HEK293 (cell line): ENCODE measurements at regions not wholly inside any gene's neighbourhood (a gene's known extent, or its start where the extent isn't known, plus 50 kb on each side); places are given as distances from the start of the nearest gene placed in this dataset.

Source experiments
- CTCF ChIA-PET: fragments of 350-600 bp; formaldehyde crosslinking; extraction: SDS; loops from one replicate; lab custom pipeline; 2021; ENCODE audit warnings: antibody characterized with exemption; lab: Yijun Ruan, JAX
- POLR2A ChIA-PET: fragments of 300-600 bp; formaldehyde crosslinking; extraction: SDS; loops from one replicate; lab custom pipeline; 2020; ENCODE audit warnings: antibody characterized with exemption, inconsistent platforms; lab: Yijun Ruan, JAX
- H3K27ac ChIP-seq: fragments of 200-500 bp; sonication (Bioruptor generic); 2 replicates; pipeline ENCODE4 v1.5.1; 2014; ENCODE audit warnings: low read depth, low read length, control low read depth, inconsistent platforms; ENCODE audit errors: extremely low read depth
- H3K36me3 ChIP-seq, 2 experiments: fragments of 200-500 bp in 1 of 2; sonication (Bioruptor generic) in 1 of 2; 1 replicate in 1 of 2; 2 replicates in 1 of 2; pipeline ENCODE4 v1.5.1; 2014 to 2017; ENCODE audit warnings: inconsistent platforms in 2 of 2, low read length in 2 of 2; ENCODE audit not compliant: control insufficient read depth in 2 of 2, insufficient read depth in 1 of 2
- H3K4me1 ChIP-seq: fragments of 200-500 bp; sonication (Bioruptor generic); 2 replicates; pipeline ENCODE4 v1.5.1; 2014; ENCODE audit warnings: mild to moderate bottlenecking, low read length, inconsistent platforms; ENCODE audit not compliant: control insufficient read depth, insufficient read depth
- H3K4me3 ChIP-seq: 2 replicates; pipeline ENCODE4 v1.5.1; 2011; ENCODE audit warnings: low read depth, mild to moderate bottlenecking, control low read depth, low read length, moderate library complexity
- H3K9me3 ChIP-seq: fragments of 200-500 bp; sonication (Bioruptor generic); 2 replicates; pipeline ENCODE4 v1.5.1; 2014; ENCODE audit warnings: low read depth, low read length, inconsistent platforms; ENCODE audit not compliant: control insufficient read depth, insufficient read depth
- HOXA7 ChIP-seq: sonication (generic); formaldehyde crosslinking; IDR thresholded peaks from 2 replicates; pipeline ENCODE4 v1.8.1; 2022; ENCODE audit warnings: missing genetic modification reagents, borderline replicate concordance
- HOXD13 ChIP-seq: sonication (generic); formaldehyde crosslinking; IDR thresholded peaks from 2 replicates; pipeline ENCODE4 v1.8.0; 2022; ENCODE audit warnings: missing genetic modification reagents, borderline replicate concordance
- INSM2 ChIP-seq: fragments of 450-650 bp; formaldehyde crosslinking; IDR thresholded peaks from 2 replicates; pipeline ENCODE4 v1.5.1; 2016; ENCODE audit warnings: missing biosample characterization, missing genetic modification characterization
- KLF9 ChIP-seq: fragments of 450-650 bp; formaldehyde crosslinking; IDR thresholded peaks from 2 replicates; pipeline ENCODE4 v1.5.1; 2016; ENCODE audit warnings: missing biosample characterization, missing genetic modification characterization, low read depth
- MYNN ChIP-seq: fragments of 450-650 bp; formaldehyde crosslinking; IDR thresholded peaks from 2 replicates; pipeline ENCODE4 v1.5.1; 2016; ENCODE audit warnings: missing biosample characterization, missing genetic modification characterization, borderline replicate concordance
- PRDM6 ChIP-seq: fragments of 450-650 bp; formaldehyde crosslinking; IDR thresholded peaks from 2 replicates; pipeline ENCODE4 v1.5.1; 2017; ENCODE audit warnings: missing biosample characterization, missing genetic modification characterization
- RBAK ChIP-seq: fragments of 450-650 bp; formaldehyde crosslinking; IDR thresholded peaks from 2 replicates; pipeline ENCODE4 v1.5.1; 2016; ENCODE audit warnings: missing biosample characterization, missing genetic modification characterization
- SP3 ChIP-seq: fragments of 450-650 bp; formaldehyde crosslinking; IDR thresholded peaks from 2 replicates; pipeline ENCODE4 v1.5.1; 2016; ENCODE audit warnings: missing biosample characterization, missing genetic modification characterization
- TCF7L2 ChIP-seq: IDR thresholded peaks from 2 replicates; pipeline ENCODE4 v1.6.1; 2011; ENCODE audit warnings: low read depth, mild to moderate bottlenecking, inconsistent platforms, low read length, moderate library complexity, borderline replicate concordance
- ZBTB49 ChIP-seq: fragments of 450-650 bp; formaldehyde crosslinking; IDR thresholded peaks from 2 replicates; pipeline ENCODE4 v1.5.1; 2016; ENCODE audit warnings: missing biosample characterization, missing genetic modification characterization, low read depth
- ZNF114 ChIP-seq: fragments of 450-650 bp; formaldehyde crosslinking; IDR thresholded peaks from 2 replicates; pipeline ENCODE4 v1.5.0; 2017; ENCODE audit warnings: missing biosample characterization, missing genetic modification characterization
- ZNF121 ChIP-seq: fragments of 450-650 bp; formaldehyde crosslinking; IDR thresholded peaks from 2 replicates; pipeline ENCODE4 v1.5.1; 2016; ENCODE audit warnings: missing biosample characterization, missing genetic modification characterization
- ZNF473 ChIP-seq: fragments of 450-650 bp; formaldehyde crosslinking; IDR thresholded peaks from 2 replicates; pipeline ENCODE4 v1.5.1; 2017; ENCODE audit warnings: missing biosample characterization, missing genetic modification characterization
- ZNF629 ChIP-seq: fragments of 450-650 bp; formaldehyde crosslinking; IDR thresholded peaks from 2 replicates; pipeline ENCODE4 v1.5.1; 2017; ENCODE audit warnings: missing biosample characterization, missing genetic modification characterization
- ZNF660 ChIP-seq: fragments of 450-650 bp; IDR thresholded peaks from 2 replicates; pipeline ENCODE4 v1.5.1; 2018; ENCODE audit warnings: missing biosample characterization, mild to moderate bottlenecking, missing genetic modification characterization
- ZNF692 ChIP-seq: fragments of 450-650 bp; formaldehyde crosslinking; IDR thresholded peaks from 2 replicates; pipeline ENCODE4 v1.5.1; 2016; ENCODE audit warnings: missing biosample characterization, missing genetic modification characterization
- ZNF701 ChIP-seq: fragments of 450-650 bp; formaldehyde crosslinking; IDR thresholded peaks from 2 replicates; pipeline ENCODE4 v1.5.1; 2016; ENCODE audit warnings: missing biosample characterization, missing genetic modification characterization
- ZNF707 ChIP-seq: fragments of 450-650 bp; formaldehyde crosslinking; IDR thresholded peaks from 2 replicates; pipeline ENCODE4 v1.5.1; 2016; ENCODE audit warnings: missing biosample characterization, missing genetic modification characterization
- ZNF768 ChIP-seq: fragments of 450-650 bp; formaldehyde crosslinking; IDR thresholded peaks from 2 replicates; pipeline ENCODE4 v1.5.1; 2018; ENCODE audit warnings: missing biosample characterization, mild to moderate bottlenecking, missing genetic modification characterization
- ZNF777 ChIP-seq: fragments of 450-650 bp; formaldehyde crosslinking; IDR thresholded peaks from 2 replicates; pipeline ENCODE4 v1.5.1; 2017; ENCODE audit warnings: missing biosample characterization, missing genetic modification characterization, borderline replicate concordance
- ZNF785 ChIP-seq: fragments of 450-650 bp; formaldehyde crosslinking; IDR thresholded peaks from 2 replicates; pipeline ENCODE4 v1.5.1; 2016; ENCODE audit warnings: missing biosample characterization, missing genetic modification characterization
- TF ChIP-seq, protein P1 (sequence below): fragments of 450-650 bp; formaldehyde crosslinking; IDR thresholded peaks from 2 replicates; pipeline ENCODE4 v1.5.1; 2016; ENCODE audit warnings: missing biosample characterization, missing genetic modification characterization

DNA sequence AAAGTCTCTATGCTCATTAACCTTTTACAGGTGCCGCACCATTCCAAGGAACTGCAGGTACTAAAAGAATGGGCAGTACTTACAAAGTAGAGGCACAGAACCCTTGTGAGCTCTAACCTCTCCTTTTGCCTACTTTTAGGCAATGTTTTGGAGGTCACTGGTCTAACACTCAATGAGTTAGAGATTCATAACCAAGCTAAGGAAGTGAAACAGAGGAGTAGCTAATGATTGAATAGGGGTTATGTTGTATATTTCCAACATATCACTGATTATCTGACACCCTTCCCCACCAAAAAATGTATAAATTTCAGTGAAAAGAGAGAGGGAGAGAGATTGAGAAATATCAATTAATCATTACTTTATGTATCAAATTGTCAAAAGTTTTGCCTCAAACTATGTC lies 269.3 kb downstream of the PCDH7 start:
- H3K4me3 ChIP-seq = no peak overlapping the region
- no peaks in the 10 kb centered on the region for H3K4me1 ChIP-seq
- no peak overlapping the region for H3K27ac ChIP-seq
- TF ChIP-seq ZNF473 (tag by site-specific recombination) (no peak), ZNF629 (no peak), ZNF660 (tag by site-specific recombination) (no peak), ZNF114 (tag by site-specific recombination) (no peak), ZNF707 (tag by site-specific recombination) (no peak), HOXA7 (CRISPR knock-in tag) (no peak), ZBTB49 (tag by site-specific recombination) (no peak), KLF9 (tag by site-specific recombination) (no peak), RBAK (tag by site-specific recombination) (no peak), ZNF692 (tag by site-specific recombination) (no peak), TCF7L2 (no peak), ZNF768 (tag by site-specific recombination) (no peak), ZNF785 (tag by site-specific recombination) (no peak), INSM2 (no peak)
- TF ChIP-seq, protein P1, sequence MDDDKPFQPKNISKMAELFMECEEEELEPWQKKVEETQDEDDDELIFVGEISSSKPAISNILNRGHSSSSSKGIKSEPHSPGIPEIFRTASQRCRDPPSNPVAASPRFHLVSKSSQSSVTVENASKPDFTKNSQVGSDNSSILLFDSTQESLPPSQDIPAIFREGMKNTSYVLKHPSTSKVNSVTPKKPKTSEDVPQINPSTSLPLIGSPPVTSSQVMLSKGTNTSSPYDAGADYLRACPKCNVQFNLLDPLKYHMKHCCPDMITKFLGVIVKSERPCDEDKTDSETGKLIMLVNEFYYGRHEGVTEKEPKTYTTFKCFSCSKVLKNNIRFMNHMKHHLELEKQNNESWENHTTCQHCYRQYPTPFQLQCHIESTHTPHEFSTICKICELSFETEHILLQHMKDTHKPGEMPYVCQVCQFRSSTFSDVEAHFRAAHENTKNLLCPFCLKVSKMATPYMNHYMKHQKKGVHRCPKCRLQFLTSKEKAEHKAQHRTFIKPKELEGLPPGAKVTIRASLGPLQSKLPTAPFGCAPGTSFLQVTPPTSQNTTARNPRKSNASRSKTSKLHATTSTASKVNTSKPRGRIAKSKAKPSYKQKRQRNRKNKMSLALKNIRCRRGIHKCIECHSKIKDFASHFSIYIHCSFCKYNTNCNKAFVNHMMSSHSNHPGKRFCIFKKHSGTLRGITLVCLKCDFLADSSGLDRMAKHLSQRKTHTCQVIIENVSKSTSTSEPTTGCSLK (tag by site-specific recombination) = no peak
- no peaks in the 10 kb centered on the region for H3K9me3 ChIP-seq
- ChIA-PET CTCF (no interaction called here), POLR2A (no interaction called here)
- no peaks in the 10 kb centered on the region for H3K36me3 ChIP-seq

DNA sequence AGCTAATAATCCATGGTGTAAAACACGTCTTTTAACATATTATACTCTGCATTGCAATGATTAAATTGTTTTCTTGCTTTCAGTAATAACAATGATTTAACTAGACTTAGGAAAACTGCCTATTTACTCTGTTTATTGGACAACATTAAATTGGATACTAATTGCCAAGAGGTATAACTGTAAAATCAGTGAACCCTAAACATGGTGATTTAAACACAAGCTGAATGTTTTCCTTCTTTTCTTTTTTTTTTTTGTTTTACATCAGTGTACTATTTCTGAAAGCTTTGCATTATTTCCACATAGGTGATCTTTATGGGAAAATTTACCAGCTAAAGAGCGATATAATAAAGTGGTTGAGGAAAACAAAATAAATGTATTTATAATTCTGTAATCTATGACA lies 276.7 kb downstream of the PCDH7 start:
- CTCF ChIA-PET = interaction anchor here (0.9 kb wide), 1 partner anchor 13 kb away, joined by 4 read pairs; no protein-coding TSS in a partner anchor
- no peaks in the 10 kb centered on the region for H3K36me3 ChIP-seq
- H3K4me1 ChIP-seq = no peaks in the 10 kb centered on the region
- no peak overlapping the region for H3K27ac ChIP-seq
- no peak overlapping the region for H3K4me3 ChIP-seq
- POLR2A ChIA-PET = no interaction called here
- no peaks in the 10 kb centered on the region for H3K9me3 ChIP-seq
- TF ChIP-seq PRDM6 (tag by site-specific recombination) (peak; percentile 77), SP3 (tag by site-specific recombination) (no peak), MYNN (tag by site-specific recombination) (no peak), ZNF701 (tag by site-specific recombination) (no peak), ZNF777 (tag by site-specific recombination) (no peak), ZNF121 (tag by site-specific recombination) (no peak), HOXD13 (CRISPR knock-in tag) (no peak)
